ENCODE measurements at regions not wholly inside any gene's neighbourhood (a gene's known extent, or its start where the extent isn't known, plus 50 kb on each side); places are given as distances from the start of the nearest gene placed in this dataset.

DNA sequence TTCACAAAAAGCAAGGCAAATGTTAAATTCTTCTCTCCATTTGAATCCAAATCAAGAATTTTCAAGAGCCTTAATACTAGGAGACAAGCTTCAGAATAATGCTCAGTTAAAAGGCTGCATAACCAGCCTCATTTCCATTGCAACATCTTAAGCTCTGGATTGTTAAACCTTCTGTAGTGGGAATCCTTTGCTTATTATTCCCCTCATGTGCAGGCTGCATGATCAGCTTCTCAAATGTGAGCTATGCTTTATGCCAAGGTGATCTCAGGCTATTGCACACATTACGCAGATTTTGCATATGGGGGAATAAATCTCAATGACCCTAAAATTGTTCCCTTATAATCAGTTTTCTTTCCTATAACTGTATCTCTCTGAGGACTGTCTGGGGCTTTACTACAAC is 71.7 kb upstream of the CCDC196 start:
- no peak for TF ChIP-seq CTCF (IDR thresholded peaks at IDR 0.05)
- TF ChIP-seq POLR2A (IDR thresholded peaks at IDR 0.05), result no peak
